ENCODE measurements at regions not wholly inside any gene's neighbourhood (a gene's known extent, or its start where the extent isn't known, plus 50 kb on each side); places are given as distances from the start of the nearest gene placed in this dataset.

DNA sequence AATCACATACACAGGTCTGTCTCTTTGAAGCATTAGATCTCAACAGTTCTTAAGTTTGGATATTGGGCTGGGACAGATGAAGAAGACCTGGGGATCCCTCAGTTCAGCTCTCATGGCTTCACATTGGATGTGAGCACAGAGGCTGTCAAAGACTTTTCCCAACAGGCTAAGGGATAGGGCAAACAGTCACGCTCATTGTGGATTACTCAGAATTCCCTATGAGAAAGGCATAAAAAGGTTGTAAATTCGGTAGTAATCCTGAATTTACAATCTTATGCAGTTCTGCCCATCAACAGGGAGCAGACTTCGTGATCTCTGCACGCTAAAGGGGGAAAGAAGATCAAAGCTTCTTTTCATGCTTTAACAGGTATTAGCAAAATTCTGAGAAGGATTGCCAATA, 448.4 kb downstream of the DAD1 start (continued):
- TF ChIP-seq, protein P1, sequence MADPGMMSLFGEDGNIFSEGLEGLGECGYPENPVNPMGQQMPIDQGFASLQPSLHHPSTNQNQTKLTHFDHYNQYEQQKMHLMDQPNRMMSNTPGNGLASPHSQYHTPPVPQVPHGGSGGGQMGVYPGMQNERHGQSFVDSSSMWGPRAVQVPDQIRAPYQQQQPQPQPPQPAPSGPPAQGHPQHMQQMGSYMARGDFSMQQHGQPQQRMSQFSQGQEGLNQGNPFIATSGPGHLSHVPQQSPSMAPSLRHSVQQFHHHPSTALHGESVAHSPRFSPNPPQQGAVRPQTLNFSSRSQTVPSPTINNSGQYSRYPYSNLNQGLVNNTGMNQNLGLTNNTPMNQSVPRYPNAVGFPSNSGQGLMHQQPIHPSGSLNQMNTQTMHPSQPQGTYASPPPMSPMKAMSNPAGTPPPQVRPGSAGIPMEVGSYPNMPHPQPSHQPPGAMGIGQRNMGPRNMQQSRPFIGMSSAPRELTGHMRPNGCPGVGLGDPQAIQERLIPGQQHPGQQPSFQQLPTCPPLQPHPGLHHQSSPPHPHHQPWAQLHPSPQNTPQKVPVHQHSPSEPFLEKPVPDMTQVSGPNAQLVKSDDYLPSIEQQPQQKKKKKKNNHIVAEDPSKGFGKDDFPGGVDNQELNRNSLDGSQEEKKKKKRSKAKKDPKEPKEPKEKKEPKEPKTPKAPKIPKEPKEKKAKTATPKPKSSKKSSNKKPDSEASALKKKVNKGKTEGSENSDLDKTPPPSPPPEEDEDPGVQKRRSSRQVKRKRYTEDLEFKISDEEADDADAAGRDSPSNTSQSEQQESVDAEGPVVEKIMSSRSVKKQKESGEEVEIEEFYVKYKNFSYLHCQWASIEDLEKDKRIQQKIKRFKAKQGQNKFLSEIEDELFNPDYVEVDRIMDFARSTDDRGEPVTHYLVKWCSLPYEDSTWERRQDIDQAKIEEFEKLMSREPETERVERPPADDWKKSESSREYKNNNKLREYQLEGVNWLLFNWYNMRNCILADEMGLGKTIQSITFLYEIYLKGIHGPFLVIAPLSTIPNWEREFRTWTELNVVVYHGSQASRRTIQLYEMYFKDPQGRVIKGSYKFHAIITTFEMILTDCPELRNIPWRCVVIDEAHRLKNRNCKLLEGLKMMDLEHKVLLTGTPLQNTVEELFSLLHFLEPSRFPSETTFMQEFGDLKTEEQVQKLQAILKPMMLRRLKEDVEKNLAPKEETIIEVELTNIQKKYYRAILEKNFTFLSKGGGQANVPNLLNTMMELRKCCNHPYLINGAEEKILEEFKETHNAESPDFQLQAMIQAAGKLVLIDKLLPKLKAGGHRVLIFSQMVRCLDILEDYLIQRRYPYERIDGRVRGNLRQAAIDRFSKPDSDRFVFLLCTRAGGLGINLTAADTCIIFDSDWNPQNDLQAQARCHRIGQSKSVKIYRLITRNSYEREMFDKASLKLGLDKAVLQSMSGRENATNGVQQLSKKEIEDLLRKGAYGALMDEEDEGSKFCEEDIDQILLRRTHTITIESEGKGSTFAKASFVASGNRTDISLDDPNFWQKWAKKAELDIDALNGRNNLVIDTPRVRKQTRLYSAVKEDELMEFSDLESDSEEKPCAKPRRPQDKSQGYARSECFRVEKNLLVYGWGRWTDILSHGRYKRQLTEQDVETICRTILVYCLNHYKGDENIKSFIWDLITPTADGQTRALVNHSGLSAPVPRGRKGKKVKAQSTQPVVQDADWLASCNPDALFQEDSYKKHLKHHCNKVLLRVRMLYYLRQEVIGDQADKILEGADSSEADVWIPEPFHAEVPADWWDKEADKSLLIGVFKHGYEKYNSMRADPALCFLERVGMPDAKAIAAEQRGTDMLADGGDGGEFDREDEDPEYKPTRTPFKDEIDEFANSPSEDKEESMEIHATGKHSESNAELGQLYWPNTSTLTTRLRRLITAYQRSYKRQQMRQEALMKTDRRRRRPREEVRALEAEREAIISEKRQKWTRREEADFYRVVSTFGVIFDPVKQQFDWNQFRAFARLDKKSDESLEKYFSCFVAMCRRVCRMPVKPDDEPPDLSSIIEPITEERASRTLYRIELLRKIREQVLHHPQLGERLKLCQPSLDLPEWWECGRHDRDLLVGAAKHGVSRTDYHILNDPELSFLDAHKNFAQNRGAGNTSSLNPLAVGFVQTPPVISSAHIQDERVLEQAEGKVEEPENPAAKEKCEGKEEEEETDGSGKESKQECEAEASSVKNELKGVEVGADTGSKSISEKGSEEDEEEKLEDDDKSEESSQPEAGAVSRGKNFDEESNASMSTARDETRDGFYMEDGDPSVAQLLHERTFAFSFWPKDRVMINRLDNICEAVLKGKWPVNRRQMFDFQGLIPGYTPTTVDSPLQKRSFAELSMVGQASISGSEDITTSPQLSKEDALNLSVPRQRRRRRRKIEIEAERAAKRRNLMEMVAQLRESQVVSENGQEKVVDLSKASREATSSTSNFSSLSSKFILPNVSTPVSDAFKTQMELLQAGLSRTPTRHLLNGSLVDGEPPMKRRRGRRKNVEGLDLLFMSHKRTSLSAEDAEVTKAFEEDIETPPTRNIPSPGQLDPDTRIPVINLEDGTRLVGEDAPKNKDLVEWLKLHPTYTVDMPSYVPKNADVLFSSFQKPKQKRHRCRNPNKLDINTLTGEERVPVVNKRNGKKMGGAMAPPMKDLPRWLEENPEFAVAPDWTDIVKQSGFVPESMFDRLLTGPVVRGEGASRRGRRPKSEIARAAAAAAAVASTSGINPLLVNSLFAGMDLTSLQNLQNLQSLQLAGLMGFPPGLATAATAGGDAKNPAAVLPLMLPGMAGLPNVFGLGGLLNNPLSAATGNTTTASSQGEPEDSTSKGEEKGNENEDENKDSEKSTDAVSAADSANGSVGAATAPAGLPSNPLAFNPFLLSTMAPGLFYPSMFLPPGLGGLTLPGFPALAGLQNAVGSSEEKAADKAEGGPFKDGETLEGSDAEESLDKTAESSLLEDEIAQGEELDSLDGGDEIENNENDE (IDR thresholded peaks at IDR 0.05; ENCODE audit: insufficient replicate concordance, low read length), result no peak
- no peak for TF ChIP-seq HDAC2 (IDR thresholded peaks at IDR 0.05; ENCODE audit: borderline replicate concordance in 1 of 2, low read depth in 2 of 2, low read length in 2 of 2)
- TF ChIP-seq JUN (IDR thresholded peaks at IDR 0.05; ENCODE audit: low read depth, low read length), result no peak
- no peak for TF ChIP-seq KDM4A (IDR thresholded peaks at IDR 0.05; ENCODE audit: low read depth, low read length, severe bottlenecking)
- TF ChIP-seq CREB1 (IDR thresholded peaks at IDR 0.05), result no peak
- TF ChIP-seq RFX5 (IDR thresholded peaks at IDR 0.05; ENCODE audit: borderline replicate concordance, low read depth, low read length), result no peak
- TF ChIP-seq CTBP2 (IDR thresholded peaks at IDR 0.05; ENCODE audit: borderline replicate concordance, insufficient read depth, insufficient read length, low read length), result no peak
